Hypothalamus (tissue), 51 donors: ENCODE measurements at regions not wholly inside any gene's neighbourhood (a gene's known extent, or its start where the extent isn't known, plus 50 kb on each side); places are given as distances from the start of the nearest gene placed in this dataset.
"Not testable (repeated sequence)": the region's sequence is repeated elsewhere in the genome, so short reads cannot be mapped to it uniquely, and the experiment has no call there.

ENCODE experiments used
- DNase-seq, 51 donors: peaks; one replicate each; lab custom pipeline; 2025; lab: John Stamatoyannopoulos, UW

- no peak for DNase-seq
Measured at GRCh38 chr9:136611606-136612005, 51.1 kb upstream of the EGFL7 start.

GRCh38 chr9:136611119-136611518, 51.6 kb upstream of the EGFL7 start:
- no peak for DNase-seq

- DNase-seq: no peak
Measured at GRCh38 chr9:136610426-136610825, 52.3 kb upstream of the EGFL7 start.

GRCh38 chr9:136609838-136610311, 52.8 kb upstream of the EGFL7 start:
- no peak for DNase-seq

- DNase-seq: no peak
Measured at GRCh38 chr9:136609160-136609475, 53.6 kb upstream of the EGFL7 start.

GRCh38 chr9:136608348-136609159, 54.2 kb upstream of the EGFL7 start:
- no peak for DNase-seq

- no peak for DNase-seq
Measured at GRCh38 chr9:136607334-136607919, 55.3 kb upstream of the EGFL7 start.

- DNase-seq: no peak
Measured at GRCh38 chr9:136606687-136607333, 55.9 kb upstream of the EGFL7 start.

- peak in 27 of 51 donors; percentile 13 to 82 (median 41) for DNase-seq
Measured at GRCh38 chr9:136605988-136606660, 56.6 kb upstream of the EGFL7 start.

GRCh38 chr9:136604823-136605525, 57.7 kb upstream of the EGFL7 start:
- no peak for DNase-seq

GRCh38 chr9:136603901-136604814, 58.3 kb upstream of the NOTCH1 start:
- DNase-seq: no peak

- no peak for DNase-seq
Measured at GRCh38 chr9:136603216-136603615, 57.4 kb upstream of the NOTCH1 start.

- no peak for DNase-seq
Measured at GRCh38 chr9:136602193-136602885, 56.5 kb upstream of the NOTCH1 start.

- not testable (repeated sequence) for DNase-seq
Measured at GRCh38 chr9:136601250-136601973, 55.6 kb upstream of the NOTCH1 start.

GRCh38 chr9:136599811-136600660, 54.2 kb upstream of the NOTCH1 start:
- DNase-seq: peak in 43 of 51 donors; percentile 22 to 90 (median 69)

GRCh38 chr9:136599074-136599531, 53.3 kb upstream of the NOTCH1 start:
- no peak for DNase-seq
